NB4 (cell line): ENCODE measurements at regions not wholly inside any gene's neighbourhood (a gene's known extent, or its start where the extent isn't known, plus 50 kb on each side); places are given as distances from the start of the nearest gene placed in this dataset.
A peak's percentile ranks its signal among the peaks of the same experiment; 100 is the strongest.
"Not testable (repeated sequence)": the region's sequence is repeated elsewhere in the genome, so short reads cannot be mapped to it uniquely, and the experiment has no call there.

Experiments used
- DNase-seq: peaks from one replicate; pipeline ENCODE4 v3.0.0; 2010; ENCODE audit warnings: low read depth
- H3K4me3 ChIP-seq: one replicate; pipeline ENCODE4 v1.5.1; 2011; ENCODE audit warnings: mild to moderate bottlenecking, low read depth, low read length, moderate library complexity
- CTCF ChIP-seq: IDR thresholded peaks from one replicate; pipeline ENCODE4 v1.5.1; 2012; ENCODE audit warnings: low read depth, low read length
- MAX ChIP-seq: IDR thresholded peaks from 2 replicates; pipeline ENCODE4 v1.6.1; 2011; ENCODE audit warnings: low read depth, low read length
- MYC ChIP-seq: IDR thresholded peaks from 2 replicates; pipeline ENCODE4 v1.6.1; 2011; ENCODE audit warnings: low read depth, low read length
- POLR2A ChIP-seq: IDR thresholded peaks from 2 replicates; pipeline ENCODE4 v1.6.1; 2011; ENCODE audit warnings: mild to moderate bottlenecking; ENCODE audit not compliant: insufficient read length; ENCODE audit errors: extremely low read depth

- TF ChIP-seq POLR2A (no peak), MAX (no peak), MYC (no peak), CTCF (no peak)
- no peak overlapping the region for H3K4me3 ChIP-seq
- DNase-seq, result no peak
These were observed 168.9 kb upstream of the KAZN start for GRCh38 chr1:14429577-14429976.

- DNase-seq, H3K4me3 ChIP-seq: not testable (repeated sequence)
These were observed 165.8 kb upstream of the KAZN start for GRCh38 chr1:14432728-14433127.

- TF ChIP-seq MAX, result no peak
- TF ChIP-seq MYC, result no peak
- TF ChIP-seq CTCF, result peak; percentile 5
- TF ChIP-seq POLR2A, result no peak
- no peak overlapping the region for H3K4me3 ChIP-seq
- DNase-seq, result no peak
These were observed 163.0 kb upstream of the KAZN start for GRCh38 chr1:14435368-14436023.

- H3K4me3 ChIP-seq, result no peak overlapping the region
- no peak for TF ChIP-seq CTCF
- TF ChIP-seq MAX, result no peak
- no peak for TF ChIP-seq MYC
- no peak for TF ChIP-seq POLR2A
- DNase-seq, result no peak
These were observed 161.0 kb upstream of the KAZN start for GRCh38 chr1:14437417-14437918.

GRCh38 chr1:14438127-14438769, 160.2 kb upstream of the KAZN start:
- no peak overlapping the region for H3K4me3 ChIP-seq
- no peak for DNase-seq
- TF ChIP-seq POLR2A (no peak), CTCF (no peak), MAX (no peak), MYC (no peak)

- no peak overlapping the region for H3K4me3 ChIP-seq
- DNase-seq, result no peak
- TF ChIP-seq MAX, result no peak
- TF ChIP-seq MYC, result no peak
- no peak for TF ChIP-seq POLR2A
- no peak for TF ChIP-seq CTCF
These were observed 159.5 kb upstream of the KAZN start for GRCh38 chr1:14439015-14439414.
